Breast epithelium (tissue), 3 donors: ENCODE measurements at regions not wholly inside any gene's neighbourhood (a gene's known extent, or its start where the extent isn't known, plus 50 kb on each side); places are given as distances from the start of the nearest gene placed in this dataset.

Experiments used
- CTCF ChIP-seq, 3 donors: fragments of 450-650 bp; IDR thresholded peaks; one replicate each; pipeline ENCODE4 v1.5.1; 2016 to 2017; ENCODE audit warnings: antibody characterized with exemption in 3 of 3, mild to moderate bottlenecking in 3 of 3, moderate library complexity in 3 of 3
- POLR2A ChIP-seq: fragments of 450-650 bp; IDR thresholded peaks from one replicate; pipeline ENCODE4 v1.6.1; 2016; ENCODE audit warnings: antibody characterized with exemption, mild to moderate bottlenecking, moderate library complexity

- no peak for TF ChIP-seq POLR2A
- no peak for TF ChIP-seq CTCF (IDR thresholded peaks at IDR 0.05)
Measured at GRCh38 chr21:28754862-28755261, 237.8 kb downstream of the LTN1 start.
